ENCODE measurements at regions not wholly inside any gene's neighbourhood (a gene's known extent, or its start where the extent isn't known, plus 50 kb on each side); places are given as distances from the start of the nearest gene placed in this dataset.
"Not testable (repeated sequence)": the region's sequence is repeated elsewhere in the genome, so short reads cannot be mapped to it uniquely, and the experiment has no call there.

DNA sequence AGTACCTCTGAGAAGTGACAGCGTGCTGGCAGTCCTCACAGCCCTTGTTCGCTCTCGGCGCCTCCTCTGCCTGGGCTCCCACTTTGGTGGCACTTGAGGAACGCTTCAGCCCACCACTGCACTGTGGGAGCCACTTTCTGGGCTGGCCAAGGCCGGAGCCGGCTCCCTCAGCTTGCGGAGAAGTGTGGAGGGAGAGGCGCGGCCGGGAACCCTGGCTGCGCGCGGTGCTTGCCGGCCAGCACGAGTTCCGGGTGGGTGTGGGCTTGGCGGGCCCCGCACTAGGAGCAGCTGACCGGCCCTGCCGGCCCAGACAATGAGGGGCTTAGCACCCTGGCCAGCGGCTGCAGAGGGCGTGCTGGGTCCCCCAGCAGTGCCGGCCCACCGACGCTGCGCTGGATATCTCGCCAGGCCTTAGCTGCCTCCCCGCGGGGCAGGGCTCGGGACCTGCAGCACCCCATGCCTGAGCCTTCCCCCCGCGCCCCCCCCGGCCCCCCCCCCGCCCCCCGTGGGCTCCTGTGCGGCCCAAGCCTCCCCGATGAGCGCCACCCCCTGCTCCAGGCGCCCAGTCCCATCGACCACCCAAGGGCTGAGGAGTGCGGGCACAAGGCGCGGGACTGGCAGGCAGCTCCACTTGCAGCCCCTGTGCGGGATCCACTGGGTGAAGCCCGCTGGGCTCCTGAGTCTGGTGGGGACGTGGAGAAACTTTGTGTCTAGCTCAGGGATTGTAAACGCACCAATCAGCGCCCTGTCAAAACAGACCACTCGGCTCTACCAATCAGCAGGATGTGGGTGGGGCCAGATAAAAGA, 847.7 kb upstream of the CDH6 start:
- DNase-seq: not testable (repeated sequence)

GRCh38 chr5:30343707-30344106, 849.8 kb upstream of the CDH6 start:
- no peak for DNase-seq

DNA sequence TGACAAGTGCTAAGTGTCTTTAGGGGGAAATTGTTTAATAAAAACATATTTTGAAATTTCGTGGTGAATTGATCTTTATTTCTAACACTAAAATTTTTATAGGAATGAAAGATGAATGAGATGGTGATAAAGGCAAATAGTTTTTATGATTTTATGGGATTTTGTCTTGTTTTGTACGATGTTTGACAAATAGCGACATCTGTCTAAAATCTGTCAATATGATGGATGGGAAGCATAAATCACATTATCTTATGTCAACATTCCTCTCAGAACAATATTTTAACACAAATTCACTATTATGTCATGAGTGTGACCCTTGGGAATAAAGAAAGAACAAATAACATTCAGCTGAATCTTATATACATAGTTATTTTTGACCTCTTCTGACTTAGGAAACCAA, 852.0 kb upstream of the CDH6 start:
- DNase-seq: no peak

- no peak for DNase-seq
These were observed 856.4 kb upstream of the CDH6 start for GRCh38 chr5:30337084-30337573.

DNA sequence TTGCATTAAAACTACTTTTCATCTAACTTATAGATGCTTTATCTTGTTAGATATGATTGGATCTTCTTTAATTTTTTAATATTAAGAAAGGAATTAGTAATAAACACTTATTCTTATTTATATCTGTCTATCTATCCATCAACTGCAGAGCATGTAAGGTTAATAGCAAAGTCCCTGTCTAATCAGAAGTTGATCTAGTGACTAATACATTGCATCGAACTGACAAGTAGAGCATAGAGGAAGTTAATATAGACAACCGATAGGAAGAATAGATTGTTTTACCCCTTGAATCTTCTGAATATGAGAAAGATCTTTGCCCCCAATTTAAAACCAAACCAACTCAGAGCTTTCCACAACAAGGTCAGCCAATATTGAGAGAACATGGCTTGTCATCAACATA, 862.0 kb upstream of the CDH6 start:
- DNase-seq: no peak

DNA sequence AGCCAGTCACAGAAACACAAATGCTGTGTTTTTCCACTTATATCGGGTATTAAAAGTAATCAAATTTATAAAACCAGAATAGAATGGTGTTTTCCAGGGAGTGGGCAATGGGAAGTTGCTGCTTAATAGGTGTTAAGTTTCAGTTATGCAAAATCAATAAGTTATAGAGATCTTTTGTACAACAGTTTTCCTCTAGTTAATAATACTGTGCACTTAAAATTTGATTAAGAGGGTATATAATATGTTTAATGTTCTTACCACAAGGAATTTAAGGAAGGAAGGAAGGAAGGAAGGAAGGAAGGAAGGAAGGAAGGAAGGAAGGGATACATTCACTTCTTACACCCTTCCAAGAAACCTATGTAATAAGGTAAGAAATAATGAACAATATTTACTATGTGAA, 867.7 kb upstream of the CDH6 start:
- DNase-seq: no peak

DNA sequence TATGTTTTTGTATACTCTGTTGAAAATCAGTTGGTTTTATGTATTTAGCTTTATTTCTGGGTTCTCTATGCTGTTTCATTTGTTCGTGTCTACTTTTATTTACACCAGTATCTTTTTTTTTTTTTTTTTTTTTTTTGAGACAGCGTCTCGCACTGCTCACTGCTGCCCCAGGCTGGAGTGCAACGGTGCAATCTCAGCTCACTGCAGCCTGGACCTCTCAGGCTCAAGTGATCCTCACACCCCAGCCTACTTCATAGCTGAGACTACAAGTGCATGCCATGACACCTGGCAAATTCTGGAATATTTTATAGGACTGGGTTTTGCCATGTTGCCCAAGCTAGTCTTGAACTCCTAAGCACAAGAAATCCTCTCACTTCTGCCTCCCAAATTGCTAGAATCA, 869.4 kb upstream of the CDH6 start:
- no peak for DNase-seq

- DNase-seq: no peak
These were observed 905.6 kb upstream of the CDH6 start for GRCh38 chr5:30287890-30288289.

DNA sequence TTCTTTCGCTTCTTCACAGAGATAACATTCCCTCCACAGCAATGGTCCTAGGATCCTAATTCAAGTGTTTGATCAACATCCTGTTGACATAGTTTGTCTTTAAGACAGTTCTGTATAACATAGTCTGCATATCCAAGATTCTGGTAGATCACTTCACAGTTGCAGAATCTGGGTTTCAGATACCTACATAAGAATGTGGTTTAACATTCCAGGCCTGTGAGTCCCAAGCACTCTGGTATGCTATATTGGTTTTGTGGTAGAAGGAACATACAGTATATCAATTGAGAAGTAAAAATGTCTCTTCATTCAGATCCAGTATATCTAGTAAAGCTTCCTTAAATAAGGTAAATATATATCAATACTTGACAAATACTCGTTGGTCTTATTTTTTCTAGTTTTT, 914.2 kb upstream of the CDH6 start:
- DNase-seq: no peak

- DNase-seq: no peak
These were observed 926.5 kb upstream of the CDH6 start for GRCh38 chr5:30267026-30267425.

DNA sequence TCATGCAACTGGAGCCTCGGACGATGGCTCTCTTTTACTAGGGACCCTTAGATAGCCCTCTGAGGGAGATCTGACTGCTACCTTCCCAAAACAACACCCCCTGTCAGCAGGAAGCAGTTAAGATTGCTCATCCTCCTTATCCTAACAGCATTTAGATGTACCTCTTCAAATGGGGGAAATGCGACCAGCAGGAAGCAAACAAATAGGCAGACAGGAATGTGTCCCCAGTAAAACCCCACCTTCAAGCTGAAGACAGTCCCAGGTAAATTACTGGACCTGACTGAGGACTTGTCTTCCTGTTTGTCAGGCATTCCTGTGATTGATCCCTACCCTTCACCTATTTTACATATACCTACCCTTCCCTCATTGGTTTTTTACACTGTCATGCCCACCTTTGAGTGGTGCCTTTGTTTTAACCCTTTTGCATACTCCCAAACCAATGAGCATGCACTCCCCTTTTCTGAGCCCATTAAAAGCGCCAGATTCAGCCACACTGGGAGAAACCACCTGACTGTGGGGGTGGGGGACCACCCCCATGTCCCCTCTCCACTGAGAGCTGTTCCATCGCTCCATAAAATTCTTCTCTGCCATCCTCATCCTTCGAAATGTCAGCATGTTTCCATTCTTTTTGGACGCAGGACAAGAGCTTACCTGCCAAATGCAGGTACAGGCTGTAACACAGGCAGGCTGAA, 954.0 kb upstream of the CDH6 start:
- no peak for DNase-seq

- DNase-seq: no peak
These were observed 956.3 kb upstream of the CDH6 start for GRCh38 chr5:30237189-30237588.

GRCh38 chr5:30209755-30210154, 983.7 kb upstream of the CDH6 start:
- DNase-seq: no peak

GRCh38 chr5:30197662-30198061, 995.8 kb upstream of the CDH6 start:
- no peak for DNase-seq

DNA sequence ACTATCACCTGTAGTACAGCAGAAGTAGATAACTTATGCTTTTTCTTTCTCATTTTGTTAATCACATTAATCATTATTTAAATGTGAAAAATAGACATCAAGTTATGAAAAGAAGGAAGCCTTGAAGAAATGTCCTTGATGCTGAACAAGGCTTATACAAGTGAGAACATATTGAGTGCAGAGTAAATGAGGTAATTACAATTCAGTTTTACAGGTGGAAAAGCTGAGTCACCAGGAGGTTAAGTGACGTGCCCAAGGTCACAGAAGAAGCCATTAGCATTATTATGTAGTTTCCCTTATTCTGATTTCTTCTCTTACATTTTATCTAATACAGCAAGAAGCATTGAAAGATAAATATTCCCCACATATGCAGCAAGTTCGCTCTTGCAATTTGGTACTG, 998.5 kb upstream of the CDH6 start:
- no peak for DNase-seq

GRCh38 chr5:30194595-30194994, 998.9 kb upstream of the CDH6 start:
- no peak for DNase-seq

DNA sequence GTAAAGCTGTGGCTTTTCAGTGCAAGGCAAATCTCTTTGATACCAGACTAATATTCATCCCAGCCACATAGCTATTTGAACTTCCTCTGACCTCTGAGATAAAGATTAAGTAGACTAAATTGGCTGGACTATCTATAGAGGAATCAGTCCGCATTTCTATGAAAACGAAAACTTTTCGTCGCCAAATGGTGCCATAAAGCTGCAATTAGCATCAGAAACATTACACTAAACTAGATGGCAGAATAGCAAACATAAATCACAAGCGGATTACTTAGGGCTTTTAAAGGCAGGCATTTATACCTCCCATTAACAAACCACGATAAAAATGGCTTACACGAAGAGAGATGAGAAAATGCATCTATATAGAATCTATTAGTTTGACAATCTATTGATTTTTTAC, 1009.7 kb upstream of the CDH6 start:
- DNase-seq: no peak

DNA sequence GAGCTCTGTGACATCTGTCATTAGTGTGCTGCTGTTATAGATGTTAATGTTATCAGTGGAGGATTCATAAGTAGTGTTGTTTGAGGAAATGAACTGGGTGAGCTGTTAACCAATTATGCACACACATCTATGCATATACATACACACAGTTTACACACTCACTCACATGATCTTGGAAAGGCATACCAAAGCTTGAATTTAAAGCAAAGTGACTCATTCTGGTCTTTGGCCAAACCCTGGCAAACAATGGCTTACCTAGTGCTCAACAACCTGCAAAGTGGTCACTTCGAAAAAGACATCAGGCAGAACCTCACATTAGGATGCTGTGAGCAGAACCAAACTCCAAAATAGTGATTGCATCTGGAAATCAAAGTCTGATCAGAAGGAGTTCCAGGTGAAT, 1037.3 kb upstream of the CDH6 start:
- no peak for DNase-seq

DNA sequence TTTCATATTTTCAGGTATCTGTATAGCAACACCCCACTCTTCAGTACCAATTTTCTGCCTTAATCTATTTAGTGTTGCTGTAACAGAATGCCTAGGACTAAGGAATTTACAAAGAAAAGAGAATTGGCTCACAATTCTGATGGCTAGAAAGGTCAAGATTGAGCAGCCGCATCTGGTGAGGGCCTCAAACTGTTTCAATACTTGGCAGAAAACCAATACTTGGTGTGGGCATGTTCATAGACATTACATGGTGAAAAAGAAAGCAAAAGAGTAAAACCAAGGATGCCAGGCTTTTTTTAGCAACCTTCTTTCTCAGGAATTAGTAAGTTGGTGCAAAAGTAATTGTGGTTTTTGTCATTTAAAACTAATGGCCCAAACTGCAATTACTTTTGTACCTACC, 1041.1 kb upstream of the CDH6 start:
- no peak for DNase-seq

DNA sequence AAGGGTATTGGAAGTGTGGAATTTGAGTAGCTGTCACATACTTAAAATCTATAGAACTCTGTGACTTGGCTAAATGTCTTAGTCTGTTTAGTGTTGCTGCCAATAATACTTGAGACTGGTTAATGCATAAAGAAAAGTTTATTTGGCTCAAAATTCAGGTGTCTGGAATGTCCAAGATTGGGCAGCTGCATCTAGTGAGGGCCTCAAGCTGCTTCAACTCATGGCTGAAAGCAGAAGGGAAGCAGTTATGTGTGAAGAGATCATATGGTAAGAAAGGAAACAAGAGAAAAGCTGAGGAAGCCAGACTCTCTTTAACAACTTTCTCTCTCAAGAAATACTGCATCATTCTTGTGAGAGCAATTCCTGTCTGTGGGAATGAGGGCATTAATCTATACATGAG, 1043.3 kb upstream of the CDH6 start:
- no peak for DNase-seq

GRCh38 chr5:30149526-30149925, 1044.0 kb upstream of the CDH6 start:
- no peak for DNase-seq

GRCh38 chr5:30147976-30148375, 1045.5 kb upstream of the CDH6 start:
- DNase-seq: no peak

GRCh38 chr5:30144059-30144458, 1049.4 kb upstream of the CDH6 start:
- not testable (repeated sequence) for DNase-seq

DNA sequence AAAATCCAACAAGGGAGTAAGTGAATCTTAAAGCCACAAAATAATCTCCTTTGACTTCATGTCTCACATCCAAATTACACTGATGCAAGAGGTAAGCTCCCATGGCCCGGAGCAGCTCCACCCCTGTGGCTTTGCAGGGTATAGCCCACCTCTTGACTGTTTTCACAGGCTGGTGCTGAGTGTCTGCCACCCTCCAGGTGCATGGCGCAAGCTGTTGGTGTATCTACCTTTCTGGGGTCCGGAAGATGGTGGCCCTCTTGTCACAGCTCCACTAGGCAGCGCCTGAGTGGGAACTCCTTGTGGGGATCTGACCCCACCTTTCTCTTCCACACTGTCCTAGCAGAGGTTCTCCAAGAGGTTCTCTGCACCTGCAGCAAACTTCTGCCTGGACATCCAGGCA, 1051.1 kb upstream of the CDH6 start:
- DNase-seq: no peak

GRCh38 chr5:30121043-30121442, 1072.4 kb upstream of the CDH6 start:
- no peak for DNase-seq

All from NCI-H446 treated with DMSO at 0.1 percent for 48 hours (cell line).